Inferior parietal cortex (tissue), 1 donor: ENCODE measurements at regions not wholly inside any gene's neighbourhood (a gene's known extent, or its start where the extent isn't known, plus 50 kb on each side); places are given as distances from the start of the nearest gene placed in this dataset.

Source experiments
- DNase-seq: peaks from one replicate; pipeline ENCODE4 v3.0.0-alpha.2; 2016; ENCODE audit errors: extremely low spot score

GRCh38 chr4:64465263-64465662, 56.0 kb upstream of the TECRL start:
- no peak for DNase-seq

DNA sequence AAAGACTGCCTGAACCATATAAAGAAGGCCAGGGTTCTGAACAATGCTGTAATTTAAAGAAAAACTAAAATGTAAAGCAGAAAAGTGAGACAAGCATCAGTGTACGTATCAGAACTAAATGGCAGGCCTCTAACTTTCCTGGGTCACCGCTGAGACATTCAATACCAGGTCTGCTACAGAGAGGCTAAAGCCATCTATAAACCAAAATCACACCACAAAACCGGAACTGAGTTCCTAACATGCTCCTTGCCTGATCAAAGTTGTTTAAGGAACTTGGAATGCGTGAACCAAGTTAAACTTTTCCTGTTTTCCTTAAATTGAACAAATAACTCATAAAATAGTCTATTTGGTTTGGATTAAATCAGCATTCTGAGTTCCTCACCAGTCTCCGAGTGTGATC, 55.3 kb upstream of the TECRL start:
- DNase-seq, result no peak
